IMR-90 (cell line): ENCODE measurements at regions not wholly inside any gene's neighbourhood (a gene's known extent, or its start where the extent isn't known, plus 50 kb on each side); places are given as distances from the start of the nearest gene placed in this dataset.

ENCODE experiments used
- ATAC-seq: fragments of 200-7000 bp; cut with Tn5 transposase; 2 replicates; pipeline ENCODE4 v1.9.1; 2020; ENCODE audit warnings: low read depth, mild to moderate bottlenecking, moderate library complexity
- BruUV-seq: library from RNA; stranded (reverse); fragments of 400-500 nt; replicated peaks from 2 replicates; lab custom pipeline; 2021; lab: Mats Ljungman, UMichigan
- CTCF ChIA-PET: fragments of 300-600 bp; formaldehyde crosslinking; extraction: SDS; loops from one replicate; lab custom pipeline; 2021; ENCODE audit warnings: antibody characterized with exemption; lab: Yijun Ruan, JAX
- POLR2A ChIA-PET: fragments of 300-600 bp; sonication (Branson Sonifier 250); formaldehyde crosslinking; loops from one replicate; lab custom pipeline; 2022; ENCODE audit warnings: antibody characterized with exemption; ENCODE audit not compliant: unreplicated experiment; lab: Charles Lee
- DNase-seq: peaks from one replicate; pipeline ENCODE4 v3.0.0; 2013
- H2AFZ ChIP-seq: replicated peaks from 2 replicates; pipeline ENCODE3; 2013; ENCODE audit warnings: low read length, mild to moderate bottlenecking; ENCODE audit not compliant: poor library complexity
- H2AK5ac ChIP-seq: 2 replicates; pipeline ENCODE4 v1.6.1; 2013; ENCODE audit warnings: low read depth, low read length, inconsistent platforms
- H2AK9ac ChIP-seq: replicated peaks from 2 replicates; pipeline ENCODE3; 2013; ENCODE audit warnings: mild to moderate bottlenecking, low read depth, low read length, moderate library complexity; ENCODE audit not compliant: poor library complexity
- H2BK120ac ChIP-seq: 2 replicates; pipeline ENCODE4 v1.6.1; 2013; ENCODE audit warnings: low read depth, low read length, inconsistent platforms
- H2BK15ac ChIP-seq: 3 replicates; pipeline ENCODE4 v1.6.1; 2013; ENCODE audit warnings: low read depth, low read length, inconsistent platforms
- H2BK20ac ChIP-seq: 2 replicates; pipeline ENCODE4 v1.6.1; 2013; ENCODE audit warnings: low read depth, mild to moderate bottlenecking, inconsistent platforms, low read length, moderate library complexity
- H2BK5ac ChIP-seq: 2 replicates; pipeline ENCODE4 v1.6.1; 2013; ENCODE audit warnings: mild to moderate bottlenecking, low read depth, low read length, inconsistent platforms; ENCODE audit not compliant: poor library complexity, severe bottlenecking
- H3K14ac ChIP-seq: replicated peaks from 2 replicates; pipeline ENCODE4 v1.6.1; 2013; ENCODE audit warnings: low read depth, low read length, inconsistent platforms
- H3K18ac ChIP-seq: 2 replicates; pipeline ENCODE4 v1.6.1; 2013; ENCODE audit warnings: low read depth, low read length, control low read depth
- H3K23ac ChIP-seq: 2 replicates; pipeline ENCODE4 v1.6.1; 2013; ENCODE audit warnings: low read depth, low read length, inconsistent platforms
- H3K27ac ChIP-seq: 2 replicates; pipeline ENCODE4 v1.5.1; 2013; ENCODE audit warnings: mild to moderate bottlenecking, control low read depth, low read length; ENCODE audit not compliant: insufficient read depth
- H3K27me3 ChIP-seq: 2 replicates; pipeline ENCODE4 v1.6.1; 2013; ENCODE audit warnings: low read length; ENCODE audit not compliant: control insufficient read depth, insufficient read depth
- H3K36me3 ChIP-seq: 2 replicates; pipeline ENCODE4 v1.6.1; 2013; ENCODE audit warnings: low read length, mixed read lengths; ENCODE audit not compliant: control insufficient read depth, insufficient read depth
- H3K4ac ChIP-seq: 2 replicates; pipeline ENCODE4 v1.6.1; 2013; ENCODE audit warnings: low read depth, low read length, inconsistent platforms
- H3K4me1 ChIP-seq: 2 replicates; pipeline ENCODE4 v1.6.1; 2013; ENCODE audit warnings: low read length, mixed read lengths; ENCODE audit not compliant: control insufficient read depth, insufficient read depth
- H3K4me2 ChIP-seq: 2 replicates; pipeline ENCODE4 v1.6.1; 2013; ENCODE audit warnings: low read depth, mild to moderate bottlenecking, control low read depth, low read length, moderate library complexity
- H3K4me3 ChIP-seq: 2 replicates; pipeline ENCODE4 v1.5.1; 2013; ENCODE audit warnings: low read depth, mild to moderate bottlenecking, control low read depth, low read length, moderate library complexity; ENCODE audit not compliant: insufficient read depth
- H3K56ac ChIP-seq: 2 replicates; pipeline ENCODE4 v1.6.1; 2013; ENCODE audit warnings: low read length, inconsistent platforms; ENCODE audit not compliant: insufficient read depth; ENCODE audit errors: extremely low read depth
- H3K79me1 ChIP-seq, 2 experiments: 2 replicates each; pipeline ENCODE4 v1.6.1; 2013; ENCODE audit warnings: low read length in 2 of 2, inconsistent platforms in 1 of 2, low read depth in 1 of 2
- H3K9ac ChIP-seq: 2 replicates; pipeline ENCODE4 v1.6.1; 2013; ENCODE audit warnings: low read depth, low read length, control low read depth
- H3K9me1 ChIP-seq: 2 replicates; pipeline ENCODE4 v1.6.1; 2013; ENCODE audit warnings: low read length, inconsistent platforms; ENCODE audit not compliant: insufficient read depth
- H3K9me3 ChIP-seq: 2 replicates; pipeline ENCODE4 v1.6.1; 2013; ENCODE audit warnings: low read length; ENCODE audit not compliant: control insufficient read depth, insufficient read depth
- H4K20me1 ChIP-seq: 2 replicates; pipeline ENCODE4 v1.6.1; 2013; ENCODE audit warnings: low read length, inconsistent platforms; ENCODE audit not compliant: insufficient read depth
- H4K5ac ChIP-seq: 2 replicates; pipeline ENCODE4 v1.6.1; 2013; ENCODE audit warnings: mild to moderate bottlenecking, low read depth, low read length, control low read depth
- H4K8ac ChIP-seq, 2 experiments: 2 replicates each; pipeline ENCODE4 v1.6.1; 2013; ENCODE audit warnings: low read depth in 2 of 2, low read length in 2 of 2, control low read depth in 1 of 2, inconsistent platforms in 1 of 2
- H4K91ac ChIP-seq: 2 replicates; pipeline ENCODE4 v1.6.1; 2013; ENCODE audit warnings: low read depth, low read length, inconsistent platforms; ENCODE audit not compliant: insufficient read depth
- BHLHE40 ChIP-seq: fragments of 150-350 bp; IDR thresholded peaks from 2 replicates; pipeline ENCODE4 v1.6.1; 2016; ENCODE audit warnings: mild to moderate bottlenecking, low read depth, low read length
- CEBPB ChIP-seq: IDR thresholded peaks from 2 replicates; pipeline ENCODE4 v1.6.1; 2012; ENCODE audit warnings: low read depth, low read length, improper control_type of control experiment
- CHD1 ChIP-seq: IDR thresholded peaks from 2 replicates; pipeline ENCODE4 v1.6.1; 2012; ENCODE audit warnings: low read depth, low read length, improper control_type of control experiment
- FOS ChIP-seq: fragments of 150-350 bp; IDR thresholded peaks from 2 replicates; pipeline ENCODE4 v1.6.1; 2016; ENCODE audit warnings: low read depth, low read length
- MAFK ChIP-seq: IDR thresholded peaks from 2 replicates; pipeline ENCODE4 v1.6.1; 2012; ENCODE audit warnings: low read depth, low read length, improper control_type of control experiment
- MAZ ChIP-seq: IDR thresholded peaks from 2 replicates; pipeline ENCODE4 v1.6.1; 2012; ENCODE audit warnings: low read depth, mild to moderate bottlenecking, low read length, improper control_type of control experiment, moderate library complexity, borderline replicate concordance
- MXI1 ChIP-seq: IDR thresholded peaks from 2 replicates; pipeline ENCODE4 v1.6.1; 2012; ENCODE audit warnings: low read depth, mild to moderate bottlenecking, low read length, moderate library complexity, borderline replicate concordance
- NFE2L2 ChIP-seq: fragments of 150-350 bp; IDR thresholded peaks from 2 replicates; pipeline ENCODE4 v1.6.1; 2016; ENCODE audit warnings: low read depth, mild to moderate bottlenecking, low read length
- POLR2A ChIP-seq: IDR thresholded peaks from 2 replicates; pipeline ENCODE4 v1.6.1; 2012; ENCODE audit warnings: mild to moderate bottlenecking, low read depth, low read length
- RAD21 ChIP-seq: IDR thresholded peaks from 2 replicates; pipeline ENCODE4 v1.6.1; 2012; ENCODE audit warnings: low read length, improper control_type of control experiment
- RCOR1 ChIP-seq: IDR thresholded peaks from 2 replicates; pipeline ENCODE4 v1.6.1; 2012; ENCODE audit warnings: mild to moderate bottlenecking, low read length, improper control_type of control experiment; ENCODE audit not compliant: insufficient replicate concordance
- RFX5 ChIP-seq: IDR thresholded peaks from 2 replicates; pipeline ENCODE4 v1.8.0; 2012; ENCODE audit warnings: low read depth, mild to moderate bottlenecking, low read length, moderate library complexity
- SMC3 ChIP-seq: fragments of 150-350 bp; IDR thresholded peaks from 2 replicates; pipeline ENCODE4 v1.6.1; 2016; ENCODE audit warnings: low read depth, mild to moderate bottlenecking, antibody characterized with exemption, low read length, moderate library complexity
- WGBS, 2 experiments: methylation state at CpG; one replicate each; pipeline versions ENCODE4 v1.1.5 to v1.1.7; 2013; ENCODE audit warnings: missing lambda C conversion rate in 2 of 2; ENCODE audit not compliant: insufficient read length in 1 of 2; ENCODE audit errors: extremely low coverage in 2 of 2; 5-methylcytosine and 5-hydroxymethylcytosine counted together
- dilution Hi-C: fragments of 300-500 bp; cut with HindIII; formaldehyde crosslinking; loops from one replicate; pipeline ENCODE4 v1.14.3; 2018; ENCODE audit warnings: low sequenced_read_pairs; ENCODE audit not compliant: unreplicated experiment
- in situ Hi-C: fragments of 300-500 bp; cut with MboI; formaldehyde crosslinking; loops from 3 replicates; pipeline ENCODE4 v1.14.3; 2019; ENCODE audit warnings: low sequenced_read_pairs, inconsistent platforms, mixed read lengths
- intact Hi-C: fragments of 100-400 bp; cut with micrococcal nuclease; formaldehyde crosslinking; loops from 2 replicates; pipeline ENCODE4 v1.10.0; 2022
- TF ChIP-seq, protein P1 (sequence below): fragments of 150-350 bp; IDR thresholded peaks from 2 replicates; pipeline ENCODE4 v1.6.1; 2017; ENCODE audit warnings: mild to moderate bottlenecking, antibody characterized with exemption, low read length, low read depth
- TF ChIP-seq, protein P2 (sequence below): fragments of 150-350 bp; IDR thresholded peaks from 2 replicates; pipeline ENCODE4 v1.6.1; 2016; ENCODE audit warnings: low read depth, mild to moderate bottlenecking, low read length, moderate library complexity, borderline replicate concordance
- TF ChIP-seq, protein P3 (sequence below): conservative IDR thresholded peaks from 2 replicates; pipeline ENCODE4 v1.5.1; 2012; ENCODE audit warnings: mild to moderate bottlenecking, low read depth, low read length, improper control_type of control experiment

DNA sequence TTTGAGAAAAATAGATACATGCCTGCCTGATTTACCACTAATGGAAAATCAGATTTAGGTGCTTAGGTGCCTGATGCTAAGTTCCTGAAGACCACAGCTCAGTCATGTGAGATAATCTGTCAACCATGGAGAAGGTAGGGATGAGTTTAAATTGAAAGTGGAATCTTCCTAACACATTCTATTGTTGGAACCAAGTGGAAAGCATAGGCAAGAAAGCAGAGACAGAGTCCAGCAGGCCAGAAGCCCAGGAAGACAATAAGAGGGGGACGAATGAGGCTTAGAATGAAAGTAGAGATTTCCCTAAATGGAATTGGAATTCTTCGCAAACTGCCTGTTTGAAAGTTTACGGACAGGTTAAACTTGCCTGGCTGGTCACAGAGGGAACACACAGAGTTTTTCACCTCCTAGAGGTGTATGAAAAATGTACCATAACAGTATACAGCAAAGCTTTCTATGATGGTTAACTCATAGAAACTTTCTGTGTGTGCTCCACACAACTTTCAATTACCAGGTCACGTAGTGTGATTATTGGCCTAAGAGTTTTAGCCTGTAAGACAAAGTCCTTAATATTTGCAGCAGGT, 453.8 kb upstream of the KCNMB2 start:
- TF ChIP-seq POLR2A = no peak
- no peak for TF ChIP-seq CHD1
- TF ChIP-seq, protein P1, sequence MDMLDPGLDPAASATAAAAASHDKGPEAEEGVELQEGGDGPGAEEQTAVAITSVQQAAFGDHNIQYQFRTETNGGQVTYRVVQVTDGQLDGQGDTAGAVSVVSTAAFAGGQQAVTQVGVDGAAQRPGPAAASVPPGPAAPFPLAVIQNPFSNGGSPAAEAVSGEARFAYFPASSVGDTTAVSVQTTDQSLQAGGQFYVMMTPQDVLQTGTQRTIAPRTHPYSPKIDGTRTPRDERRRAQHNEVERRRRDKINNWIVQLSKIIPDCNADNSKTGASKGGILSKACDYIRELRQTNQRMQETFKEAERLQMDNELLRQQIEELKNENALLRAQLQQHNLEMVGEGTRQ = no peak
- TF ChIP-seq NFE2L2 = no peak
- no peak for TF ChIP-seq SMC3
- TF ChIP-seq MXI1 = no peak
- TF ChIP-seq, protein P2, sequence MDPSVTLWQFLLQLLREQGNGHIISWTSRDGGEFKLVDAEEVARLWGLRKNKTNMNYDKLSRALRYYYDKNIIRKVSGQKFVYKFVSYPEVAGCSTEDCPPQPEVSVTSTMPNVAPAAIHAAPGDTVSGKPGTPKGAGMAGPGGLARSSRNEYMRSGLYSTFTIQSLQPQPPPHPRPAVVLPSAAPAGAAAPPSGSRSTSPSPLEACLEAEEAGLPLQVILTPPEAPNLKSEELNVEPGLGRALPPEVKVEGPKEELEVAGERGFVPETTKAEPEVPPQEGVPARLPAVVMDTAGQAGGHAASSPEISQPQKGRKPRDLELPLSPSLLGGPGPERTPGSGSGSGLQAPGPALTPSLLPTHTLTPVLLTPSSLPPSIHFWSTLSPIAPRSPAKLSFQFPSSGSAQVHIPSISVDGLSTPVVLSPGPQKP = no peak
- no peak for TF ChIP-seq RAD21
- no peak for TF ChIP-seq CEBPB
- no peak for TF ChIP-seq MAFK
- TF ChIP-seq RCOR1 = no peak
- no peak for TF ChIP-seq FOS
- TF ChIP-seq RFX5 = no peak
- no peak for TF ChIP-seq MAZ
- TF ChIP-seq, protein P3, sequence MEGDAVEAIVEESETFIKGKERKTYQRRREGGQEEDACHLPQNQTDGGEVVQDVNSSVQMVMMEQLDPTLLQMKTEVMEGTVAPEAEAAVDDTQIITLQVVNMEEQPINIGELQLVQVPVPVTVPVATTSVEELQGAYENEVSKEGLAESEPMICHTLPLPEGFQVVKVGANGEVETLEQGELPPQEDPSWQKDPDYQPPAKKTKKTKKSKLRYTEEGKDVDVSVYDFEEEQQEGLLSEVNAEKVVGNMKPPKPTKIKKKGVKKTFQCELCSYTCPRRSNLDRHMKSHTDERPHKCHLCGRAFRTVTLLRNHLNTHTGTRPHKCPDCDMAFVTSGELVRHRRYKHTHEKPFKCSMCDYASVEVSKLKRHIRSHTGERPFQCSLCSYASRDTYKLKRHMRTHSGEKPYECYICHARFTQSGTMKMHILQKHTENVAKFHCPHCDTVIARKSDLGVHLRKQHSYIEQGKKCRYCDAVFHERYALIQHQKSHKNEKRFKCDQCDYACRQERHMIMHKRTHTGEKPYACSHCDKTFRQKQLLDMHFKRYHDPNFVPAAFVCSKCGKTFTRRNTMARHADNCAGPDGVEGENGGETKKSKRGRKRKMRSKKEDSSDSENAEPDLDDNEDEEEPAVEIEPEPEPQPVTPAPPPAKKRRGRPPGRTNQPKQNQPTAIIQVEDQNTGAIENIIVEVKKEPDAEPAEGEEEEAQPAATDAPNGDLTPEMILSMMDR = no peak
- TF ChIP-seq BHLHE40 = no peak
- Histone ChIP-seq H3K27ac (no peak overlapping the region), H3K79me1 (no peaks in the 10 kb centered on the region), H2AFZ (no peak overlapping the region), H2AK5ac (no peak overlapping the region), H2AK9ac (no peak overlapping the region), H4K5ac (no peak overlapping the region), H3K18ac (no peak overlapping the region), H4K8ac (no peak overlapping the region), H3K4me1 (peaks cover 11% of the 10 kb centered on the region), H2BK15ac (no peak overlapping the region), H2BK120ac (no peak overlapping the region), H3K9me1 (peaks cover 2% of the 10 kb centered on the region; the same call in 1 of the 2 replicates), H3K4ac (no peak overlapping the region), H2BK20ac (no peak overlapping the region; the same call in 1 of the 2 replicates), H3K23ac (no peak overlapping the region), H3K56ac (no peak overlapping the region), H3K9me3 (no peaks in the 10 kb centered on the region), H4K20me1 (no peaks in the 10 kb centered on the region), H3K9ac (no peak overlapping the region), H3K4me3 (no peak overlapping the region), H3K4me2 (no peak overlapping the region), H3K27me3 (no peaks in the 10 kb centered on the region), H4K91ac (no peak overlapping the region), H3K36me3 (no peaks in the 10 kb centered on the region), H2BK5ac (no peak overlapping the region), H3K14ac (no peak overlapping the region)
- ATAC-seq (no peak), DNase-seq (no peak)
- dilution Hi-C loops (no loop called here), in situ Hi-C loops (no loop called here), intact Hi-C loops (loop anchor here (10.0 kb wide), 1 partner anchor 242 kb away; no protein-coding TSS in a partner anchor)
- WGBS, 2 experiments = no CpG with 5 or more reads among the region's 4 CpGs
- ChIA-PET POLR2A (no interaction called here), CTCF (no interaction called here)
- BruUV-seq = no TSS peak
